ENCODE measurements at regions not wholly inside any gene's neighbourhood (a gene's known extent, or its start where the extent isn't known, plus 50 kb on each side); places are given as distances from the start of the nearest gene placed in this dataset.

DNA sequence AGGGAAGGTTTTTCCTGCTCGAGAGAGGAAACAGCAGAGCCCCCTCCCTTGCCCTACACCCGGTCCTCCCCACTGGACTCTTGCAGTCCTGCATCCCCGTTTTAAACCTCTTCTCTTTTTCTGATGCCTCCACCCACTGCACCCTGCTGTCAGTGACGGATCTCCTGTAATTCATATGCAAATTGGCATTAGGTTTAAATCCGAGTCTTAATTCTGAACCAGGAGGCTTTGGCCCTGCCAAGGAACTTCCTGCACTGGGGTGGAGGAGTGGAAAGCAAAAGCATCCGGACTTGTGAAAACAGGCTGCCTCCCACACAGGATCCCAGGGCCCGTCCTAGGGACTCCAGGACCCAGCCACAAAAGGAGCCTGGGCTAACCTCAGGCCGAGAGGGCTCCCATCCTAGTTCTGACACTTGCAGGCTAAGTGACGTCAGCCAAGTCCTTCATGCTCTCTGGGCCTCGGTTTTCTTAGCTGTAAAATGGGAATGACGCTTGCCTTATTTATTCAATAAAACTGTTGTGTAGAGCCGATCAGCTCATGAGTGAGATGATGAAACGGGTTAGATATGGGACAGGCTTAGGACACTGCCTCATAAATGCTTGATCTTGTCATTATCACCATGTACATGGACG lies 613.3 kb downstream of the AJAP1 start:
- TF ChIP-seq SIN3A (IDR thresholded peaks at IDR 0.05; ENCODE audit: borderline replicate concordance, insufficient read depth, low read length) (no peak), TAF1 (IDR thresholded peaks at IDR 0.05; ENCODE audit: borderline replicate concordance, insufficient read depth, low read length) (no peak)

DNA sequence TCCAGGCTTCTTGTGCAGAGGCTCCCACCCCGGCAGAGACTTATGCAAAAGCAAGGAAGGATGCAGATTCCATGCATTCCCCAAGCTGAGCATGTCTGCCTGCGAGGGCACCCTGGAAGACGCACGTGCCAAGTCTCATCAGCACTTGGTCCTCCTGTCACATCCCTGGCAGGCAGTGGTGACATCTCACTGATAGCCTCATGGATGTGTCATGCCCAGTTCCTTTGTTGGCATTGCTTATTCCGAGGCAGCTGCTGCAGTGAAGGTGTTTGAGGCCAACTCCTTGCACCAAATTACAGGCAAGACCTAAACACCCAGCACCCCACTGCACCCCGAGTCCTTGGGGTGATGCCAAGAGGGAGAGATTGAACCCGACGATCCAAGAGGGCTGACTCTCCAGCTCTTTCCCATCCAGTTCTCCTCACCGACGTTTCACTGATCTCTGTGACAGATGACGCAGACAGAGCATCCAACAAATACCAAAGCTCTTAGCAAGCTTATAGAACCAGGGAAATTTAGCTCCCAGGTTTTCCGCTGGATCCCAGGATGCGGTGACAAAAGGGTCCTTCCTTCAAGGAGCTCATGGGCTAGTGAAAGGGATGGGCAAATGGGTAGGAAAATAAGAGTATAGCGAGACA lies 611.1 kb downstream of the AJAP1 start:
- TF ChIP-seq, protein P1, sequence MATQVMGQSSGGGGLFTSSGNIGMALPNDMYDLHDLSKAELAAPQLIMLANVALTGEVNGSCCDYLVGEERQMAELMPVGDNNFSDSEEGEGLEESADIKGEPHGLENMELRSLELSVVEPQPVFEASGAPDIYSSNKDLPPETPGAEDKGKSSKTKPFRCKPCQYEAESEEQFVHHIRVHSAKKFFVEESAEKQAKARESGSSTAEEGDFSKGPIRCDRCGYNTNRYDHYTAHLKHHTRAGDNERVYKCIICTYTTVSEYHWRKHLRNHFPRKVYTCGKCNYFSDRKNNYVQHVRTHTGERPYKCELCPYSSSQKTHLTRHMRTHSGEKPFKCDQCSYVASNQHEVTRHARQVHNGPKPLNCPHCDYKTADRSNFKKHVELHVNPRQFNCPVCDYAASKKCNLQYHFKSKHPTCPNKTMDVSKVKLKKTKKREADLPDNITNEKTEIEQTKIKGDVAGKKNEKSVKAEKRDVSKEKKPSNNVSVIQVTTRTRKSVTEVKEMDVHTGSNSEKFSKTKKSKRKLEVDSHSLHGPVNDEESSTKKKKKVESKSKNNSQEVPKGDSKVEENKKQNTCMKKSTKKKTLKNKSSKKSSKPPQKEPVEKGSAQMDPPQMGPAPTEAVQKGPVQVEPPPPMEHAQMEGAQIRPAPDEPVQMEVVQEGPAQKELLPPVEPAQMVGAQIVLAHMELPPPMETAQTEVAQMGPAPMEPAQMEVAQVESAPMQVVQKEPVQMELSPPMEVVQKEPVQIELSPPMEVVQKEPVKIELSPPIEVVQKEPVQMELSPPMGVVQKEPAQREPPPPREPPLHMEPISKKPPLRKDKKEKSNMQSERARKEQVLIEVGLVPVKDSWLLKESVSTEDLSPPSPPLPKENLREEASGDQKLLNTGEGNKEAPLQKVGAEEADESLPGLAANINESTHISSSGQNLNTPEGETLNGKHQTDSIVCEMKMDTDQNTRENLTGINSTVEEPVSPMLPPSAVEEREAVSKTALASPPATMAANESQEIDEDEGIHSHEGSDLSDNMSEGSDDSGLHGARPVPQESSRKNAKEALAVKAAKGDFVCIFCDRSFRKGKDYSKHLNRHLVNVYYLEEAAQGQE (IDR thresholded peaks at IDR 0.05; ENCODE audit: insufficient read depth in 1 of 2, low read depth in 2 of 2, low read length in 2 of 2): no peak
- TF ChIP-seq FOXP2 (optimal IDR thresholded peaks at IDR 0.05; ENCODE audit: borderline replicate concordance, extremely low read depth, extremely low read length, insufficient read depth) (no peak), POLR2AphosphoS5 (IDR thresholded peaks at IDR 0.05; ENCODE audit: low read depth, low read length) (no peak), SIN3A (IDR thresholded peaks at IDR 0.05; ENCODE audit: borderline replicate concordance, insufficient read depth, low read length) (no peak), TAF1 (IDR thresholded peaks at IDR 0.05; ENCODE audit: borderline replicate concordance, insufficient read depth, low read length) (no peak)

GRCh38 chr1:5264476-5264875 lies 610.1 kb downstream of the AJAP1 start:
- TF ChIP-seq SIN3A (IDR thresholded peaks at IDR 0.05; ENCODE audit: borderline replicate concordance, insufficient read depth, low read length) (no peak), FOXP2 (optimal IDR thresholded peaks at IDR 0.05; ENCODE audit: borderline replicate concordance, extremely low read depth, extremely low read length, insufficient read depth) (no peak), POLR2AphosphoS5 (IDR thresholded peaks at IDR 0.05; ENCODE audit: low read depth, low read length) (no peak), TAF1 (IDR thresholded peaks at IDR 0.05; ENCODE audit: borderline replicate concordance, insufficient read depth, low read length) (no peak)
- TF ChIP-seq, protein P1 (IDR thresholded peaks at IDR 0.05; ENCODE audit: insufficient read depth in 1 of 2, low read depth in 2 of 2, low read length in 2 of 2): no peak

DNA sequence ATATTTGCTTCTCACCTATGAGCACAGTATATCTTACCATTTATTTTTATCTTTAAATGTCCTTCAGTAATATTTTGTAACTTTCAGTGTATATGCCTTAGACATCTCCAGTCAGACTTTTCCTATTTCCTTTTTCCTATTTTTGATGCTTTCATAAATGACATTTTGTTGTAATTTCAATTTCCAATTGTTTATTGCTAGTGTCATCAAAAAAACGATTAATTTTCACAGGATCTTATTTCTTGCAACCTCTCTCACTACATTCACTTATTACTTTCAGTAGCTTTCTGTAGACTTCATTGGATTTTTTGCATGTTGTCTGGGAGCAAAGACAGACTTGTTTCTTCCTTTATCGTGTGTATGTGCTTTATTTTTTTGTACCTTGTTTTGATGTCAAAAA lies 602.4 kb downstream of the AJAP1 start:
- no peak for TF ChIP-seq SIN3A (IDR thresholded peaks at IDR 0.05; ENCODE audit: borderline replicate concordance, insufficient read depth, low read length)
- TF ChIP-seq, protein P1 (IDR thresholded peaks at IDR 0.05; ENCODE audit: insufficient read depth in 1 of 2, low read depth in 2 of 2, low read length in 2 of 2): no peak
- TF ChIP-seq TAF1 (IDR thresholded peaks at IDR 0.05; ENCODE audit: borderline replicate concordance, insufficient read depth, low read length): no peak
- no peak for TF ChIP-seq POLR2AphosphoS5 (IDR thresholded peaks at IDR 0.05; ENCODE audit: low read depth, low read length)
- TF ChIP-seq FOXP2 (optimal IDR thresholded peaks at IDR 0.05; ENCODE audit: borderline replicate concordance, extremely low read depth, extremely low read length, insufficient read depth): no peak

DNA sequence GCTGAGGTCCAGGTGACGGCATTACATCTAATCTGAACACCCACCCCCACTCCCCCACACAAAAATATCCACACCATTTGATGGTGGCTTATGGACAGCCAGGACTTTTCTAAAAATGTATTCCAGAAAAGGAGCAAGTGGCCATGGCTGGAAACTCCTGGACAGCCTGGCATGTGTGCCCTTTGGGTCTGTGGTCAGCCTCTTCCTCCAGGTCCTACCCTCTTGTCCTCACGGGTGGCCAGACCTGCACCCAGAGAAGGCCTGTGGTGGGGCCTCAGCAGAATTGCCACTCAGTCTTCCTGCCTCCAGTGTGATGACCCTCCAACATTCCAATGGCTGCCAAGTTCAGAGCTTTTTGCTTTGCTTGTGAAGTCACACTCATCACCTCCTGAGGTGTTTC lies 600.6 kb downstream of the AJAP1 start:
- TF ChIP-seq POLR2AphosphoS5 (IDR thresholded peaks at IDR 0.05; ENCODE audit: low read depth, low read length): no peak
- no peak for TF ChIP-seq TAF1 (IDR thresholded peaks at IDR 0.05; ENCODE audit: borderline replicate concordance, insufficient read depth, low read length)
- no peak for TF ChIP-seq SIN3A (IDR thresholded peaks at IDR 0.05; ENCODE audit: borderline replicate concordance, insufficient read depth, low read length)
- TF ChIP-seq FOXP2 (optimal IDR thresholded peaks at IDR 0.05; ENCODE audit: borderline replicate concordance, extremely low read depth, extremely low read length, insufficient read depth): no peak
- TF ChIP-seq, protein P1 (IDR thresholded peaks at IDR 0.05; ENCODE audit: insufficient read depth in 1 of 2, low read depth in 2 of 2, low read length in 2 of 2): no peak

Data from PFSK-1 (cell line).